HG02981 (cell line): ENCODE measurements at regions not wholly inside any gene's neighbourhood (a gene's known extent, or its start where the extent isn't known, plus 50 kb on each side); places are given as distances from the start of the nearest gene placed in this dataset.
"Not testable (repeated sequence)": the region's sequence is repeated elsewhere in the genome, so short reads cannot be mapped to it uniquely, and the experiment has no call there.

ENCODE experiments used
- ATAC-seq: cut with Tn5 transposase; IDR thresholded peaks from one replicate; pipeline ENCODE4 v1.9.1; 2021; ENCODE audit warnings: mild to moderate bottlenecking, moderate library complexity; ENCODE audit not compliant: unreplicated experiment

GRCh38 chr21:28381000-28381745 is 611.5 kb downstream of the LTN1 start:
- ATAC-seq, result not testable (repeated sequence)

GRCh38 chr21:28380241-28380640 is 612.4 kb downstream of the LTN1 start:
- ATAC-seq, result no peak

GRCh38 chr21:28378026-28378425 is 614.7 kb downstream of the LTN1 start:
- no peak for ATAC-seq

GRCh38 chr21:28375708-28376385 is 616.8 kb downstream of the LTN1 start:
- ATAC-seq, result no peak

GRCh38 chr21:28374881-28375280 is 617.8 kb downstream of the LTN1 start:
- ATAC-seq, result no peak

GRCh38 chr21:28371713-28372112 is 621.0 kb downstream of the LTN1 start:
- ATAC-seq, result no peak

- no peak for ATAC-seq
Measured at GRCh38 chr21:28359300-28359699, 633.4 kb downstream of the LTN1 start.

- no peak for ATAC-seq
Measured at GRCh38 chr21:28358702-28359101, 634.0 kb downstream of the LTN1 start.

GRCh38 chr21:28358170-28358569 is 634.5 kb downstream of the LTN1 start:
- no peak for ATAC-seq

- ATAC-seq, result no peak
Measured at GRCh38 chr21:28357743-28358142, 634.9 kb downstream of the LTN1 start.

GRCh38 chr21:28356422-28356821 is 636.3 kb downstream of the LTN1 start:
- no peak for ATAC-seq

GRCh38 chr21:28345934-28346333 is 646.7 kb downstream of the LTN1 start:
- no peak for ATAC-seq

GRCh38 chr21:28344985-28345384 is 647.7 kb downstream of the LTN1 start:
- no peak for ATAC-seq

GRCh38 chr21:28342212-28342810 is 650.4 kb downstream of the LTN1 start:
- ATAC-seq, result no peak

GRCh38 chr21:28339403-28339802 is 653.3 kb downstream of the LTN1 start:
- no peak for ATAC-seq

GRCh38 chr21:28338701-28339305 is 653.9 kb downstream of the LTN1 start:
- ATAC-seq, result no peak

- no peak for ATAC-seq
Measured at GRCh38 chr21:28337315-28337714, 655.4 kb downstream of the LTN1 start.

GRCh38 chr21:28336314-28336713 is 656.4 kb downstream of the LTN1 start:
- no peak for ATAC-seq

- ATAC-seq, result no peak
Measured at GRCh38 chr21:28334407-28334806, 658.3 kb downstream of the LTN1 start.

GRCh38 chr21:28333578-28334075 is 659.0 kb downstream of the LTN1 start:
- ATAC-seq, result no peak

GRCh38 chr21:28332796-28333195 is 659.9 kb downstream of the LTN1 start:
- ATAC-seq, result no peak
